Stimulated activated CD8-positive, alpha-beta memory T cell treated with anti-CD3 and anti-CD28 coated beads, Interleukin-4, amount 100 ng/mL, for 48 hours (primary cell): ENCODE measurements at regions not wholly inside any gene's neighbourhood (a gene's known extent, or its start where the extent isn't known, plus 50 kb on each side); places are given as distances from the start of the nearest gene placed in this dataset.
"Not testable (repeated sequence)": the region's sequence is repeated elsewhere in the genome, so short reads cannot be mapped to it uniquely, and the experiment has no call there.

Experiments used
- DNase-seq: peaks from one replicate; pipeline ENCODE4 v3.0.0-alpha.2; 2020

- DNase-seq: no peak
These were observed 528.4 kb upstream of the TOM1L1 start for GRCh38 chr17:54372069-54372749.

- no peak for DNase-seq
These were observed 526.7 kb upstream of the TOM1L1 start for GRCh38 chr17:54373970-54374369.

- DNase-seq: not testable (repeated sequence)
These were observed 524.2 kb upstream of the TOM1L1 start for GRCh38 chr17:54376409-54376808.

GRCh38 chr17:54381482-54381881 is 519.2 kb upstream of the TOM1L1 start:
- DNase-seq: no peak

GRCh38 chr17:54404259-54404658 is 496.4 kb upstream of the TOM1L1 start:
- no peak for DNase-seq

- no peak for DNase-seq
These were observed 494.8 kb upstream of the TOM1L1 start for GRCh38 chr17:54405826-54406225.

GRCh38 chr17:54408731-54409130 is 491.9 kb upstream of the TOM1L1 start:
- no peak for DNase-seq

- DNase-seq: no peak
These were observed 482.2 kb upstream of the TOM1L1 start for GRCh38 chr17:54418467-54418866.

- no peak for DNase-seq
These were observed 475.0 kb upstream of the TOM1L1 start for GRCh38 chr17:54425671-54426070.

- no peak for DNase-seq
These were observed 474.3 kb upstream of the TOM1L1 start for GRCh38 chr17:54426296-54426886.

- no peak for DNase-seq
These were observed 464.7 kb upstream of the TOM1L1 start for GRCh38 chr17:54435966-54436365.

- DNase-seq: no peak
These were observed 460.8 kb upstream of the TOM1L1 start for GRCh38 chr17:54439816-54440215.

GRCh38 chr17:54451051-54451450 is 449.6 kb upstream of the TOM1L1 start:
- no peak for DNase-seq

- no peak for DNase-seq
These were observed 447.8 kb upstream of the TOM1L1 start for GRCh38 chr17:54452666-54453348.

- no peak for DNase-seq
These were observed 445.3 kb upstream of the TOM1L1 start for GRCh38 chr17:54455251-54455868.

GRCh38 chr17:54465443-54465842 is 435.2 kb upstream of the TOM1L1 start:
- not testable (repeated sequence) for DNase-seq

GRCh38 chr17:54466875-54467274 is 433.8 kb upstream of the TOM1L1 start:
- DNase-seq: no peak

- no peak for DNase-seq
These were observed 417.8 kb upstream of the TOM1L1 start for GRCh38 chr17:54482843-54483242.

GRCh38 chr17:54493691-54494090 is 407.0 kb upstream of the TOM1L1 start:
- no peak for DNase-seq

- no peak for DNase-seq
These were observed 405.6 kb upstream of the TOM1L1 start for GRCh38 chr17:54494721-54495715.

- DNase-seq: no peak
These were observed 395.2 kb upstream of the TOM1L1 start for GRCh38 chr17:54505404-54505803.

GRCh38 chr17:54518706-54519105 is 381.9 kb upstream of the TOM1L1 start:
- no peak for DNase-seq

GRCh38 chr17:54521137-54521536 is 379.5 kb upstream of the TOM1L1 start:
- no peak for DNase-seq
